MM.1S (cell line): ENCODE measurements at regions not wholly inside any gene's neighbourhood (a gene's known extent, or its start where the extent isn't known, plus 50 kb on each side); places are given as distances from the start of the nearest gene placed in this dataset.

Experiments used
- DNase-seq: peaks from one replicate; pipeline ENCODE4 v3.0.0-alpha.2; 2015
- H2AFZ ChIP-seq: fragments of 300-600 bp; sonication (generic); 2 replicates; pipeline ENCODE4 v1.6.0; 2016; ENCODE audit warnings: antibody characterized with exemption, low read length
- H3F3A ChIP-seq: fragments of 300-600 bp; sonication (generic); 2 replicates; pipeline ENCODE4 v1.6.1; 2016; ENCODE audit warnings: mild to moderate bottlenecking, antibody characterized with exemption, low read length, moderate library complexity, mixed read lengths; ENCODE audit not compliant: insufficient read depth
- H3K27ac ChIP-seq: fragments of 300-600 bp; sonication (generic); 2 replicates; pipeline ENCODE4 v1.5.1; 2016; ENCODE audit warnings: mild to moderate bottlenecking, low read length
- H3K27me3 ChIP-seq: fragments of 300-600 bp; sonication (generic); replicated peaks from 2 replicates; pipeline ENCODE4 v1.6.0; 2016; ENCODE audit warnings: low read length; ENCODE audit not compliant: insufficient read depth
- H3K36me3 ChIP-seq: fragments of 300-600 bp; sonication (generic); replicated peaks from 2 replicates; pipeline ENCODE4 v1.6.1; 2016; ENCODE audit warnings: mild to moderate bottlenecking, low read length, mixed read lengths; ENCODE audit not compliant: insufficient read depth
- H3K4me1 ChIP-seq: fragments of 300-600 bp; sonication (generic); 2 replicates; pipeline ENCODE4 v1.6.1; 2016; ENCODE audit warnings: low read length, mixed read lengths
- H3K4me2 ChIP-seq: fragments of 300-600 bp; sonication (generic); 2 replicates; pipeline ENCODE4 v1.6.0; 2016; ENCODE audit warnings: low read depth, low read length
- H3K4me3 ChIP-seq: fragments of 300-600 bp; sonication (generic); 2 replicates; pipeline ENCODE4 v1.5.1; 2016; ENCODE audit warnings: low read length, mixed read lengths
- H3K79me2 ChIP-seq: fragments of 300-600 bp; sonication (generic); 2 replicates; pipeline ENCODE4 v1.6.1; 2016; ENCODE audit warnings: mixed run types, low read length, mixed read lengths
- H3K9ac ChIP-seq: fragments of 300-600 bp; sonication (generic); 2 replicates; pipeline ENCODE4 v1.6.1; 2016; ENCODE audit warnings: low read length, mixed read lengths
- H3K9me2 ChIP-seq: fragments of 300-600 bp; sonication (generic); replicated peaks from 2 replicates; pipeline ENCODE4 v1.6.1; 2016; ENCODE audit warnings: mild to moderate bottlenecking, low read length, mixed read lengths; ENCODE audit not compliant: insufficient read depth
- H3K9me3 ChIP-seq: fragments of 300-600 bp; sonication (generic); replicated peaks from 2 replicates; pipeline ENCODE4 v1.6.1; 2016; ENCODE audit warnings: mild to moderate bottlenecking, low read length, mixed read lengths; ENCODE audit not compliant: insufficient read depth
- H4K20me1 ChIP-seq: fragments of 300-600 bp; sonication (generic); 2 replicates; pipeline ENCODE4 v1.6.1; 2016; ENCODE audit warnings: mild to moderate bottlenecking, low read length, moderate library complexity, mixed read lengths; ENCODE audit not compliant: insufficient read depth
- CTCF ChIP-seq: fragments of 300-600 bp; sonication (generic); IDR thresholded peaks from 2 replicates; pipeline ENCODE4 v1.5.1; 2016; ENCODE audit warnings: antibody characterized with exemption, low read length, mixed read lengths
- EZH2 ChIP-seq: fragments of 300-600 bp; sonication (generic); optimal IDR thresholded peaks from 2 replicates; pipeline ENCODE3; 2017; ENCODE audit warnings: low read depth, mild to moderate bottlenecking, antibody characterized with exemption, low read length, mixed read lengths
- EZH2phosphoT487 ChIP-seq: fragments of 300-600 bp; sonication (generic); IDR thresholded peaks from 2 replicates; pipeline ENCODE4 v1.6.1; 2018; ENCODE audit warnings: antibody characterized with exemption, low read length

- Histone ChIP-seq H3K27me3 (no peaks in the 10 kb centered on the region), H3K9me2 (no peaks in the 10 kb centered on the region), H4K20me1 (no peaks in the 10 kb centered on the region), H3K4me3 (no peak overlapping the region), H3K4me2 (no peak overlapping the region), H3K79me2 (no peaks in the 10 kb centered on the region), H3K4me1 (no peaks in the 10 kb centered on the region), H2AFZ (no peak overlapping the region), H3K36me3 (no peaks in the 10 kb centered on the region), H3K9me3 (no peaks in the 10 kb centered on the region), H3K9ac (no peak overlapping the region), H3F3A (no peaks in the 10 kb centered on the region), H3K27ac (no peak overlapping the region)
- no peak for DNase-seq
- TF ChIP-seq EZH2phosphoT487 (no peak), CTCF (no peak), EZH2 (no peak)
Observed at GRCh38 chr12:102562836-102563425, 82.6 kb upstream of the IGF1 start.

GRCh38 chr12:102551186-102551585 is 70.8 kb upstream of the IGF1 start:
- Histone ChIP-seq H3K36me3 (no peaks in the 10 kb centered on the region), H3K4me3 (no peak overlapping the region), H3K9me2 (no peaks in the 10 kb centered on the region), H3K27ac (no peak overlapping the region), H2AFZ (no peak overlapping the region), H3K9ac (no peak overlapping the region), H3K79me2 (no peaks in the 10 kb centered on the region), H3K4me2 (no peak overlapping the region), H4K20me1 (no peaks in the 10 kb centered on the region), H3K4me1 (no peaks in the 10 kb centered on the region), H3K9me3 (no peaks in the 10 kb centered on the region), H3K27me3 (no peaks in the 10 kb centered on the region), H3F3A (no peaks in the 10 kb centered on the region)
- DNase-seq, result no peak
- TF ChIP-seq EZH2phosphoT487, result no peak
- no peak for TF ChIP-seq EZH2
- TF ChIP-seq CTCF, result no peak

- Histone ChIP-seq H3K79me2 (no peaks in the 10 kb centered on the region), H4K20me1 (no peaks in the 10 kb centered on the region), H2AFZ (no peak overlapping the region), H3K27me3 (no peaks in the 10 kb centered on the region), H3K4me3 (no peak overlapping the region), H3K36me3 (no peaks in the 10 kb centered on the region), H3F3A (no peaks in the 10 kb centered on the region), H3K9ac (no peak overlapping the region), H3K27ac (no peak overlapping the region), H3K9me3 (no peaks in the 10 kb centered on the region), H3K4me1 (peaks cover 4% of the 10 kb centered on the region; the same call in 1 of the 2 replicates), H3K9me2 (no peaks in the 10 kb centered on the region), H3K4me2 (no peak overlapping the region)
- no peak for TF ChIP-seq CTCF
- no peak for TF ChIP-seq EZH2phosphoT487
- no peak for TF ChIP-seq EZH2
- no peak for DNase-seq
Observed at GRCh38 chr12:102549691-102550090, 69.3 kb upstream of the IGF1 start.
